HG03571 (cell line): ENCODE measurements at regions not wholly inside any gene's neighbourhood (a gene's known extent, or its start where the extent isn't known, plus 50 kb on each side); places are given as distances from the start of the nearest gene placed in this dataset.
"Not testable (repeated sequence)": the region's sequence is repeated elsewhere in the genome, so short reads cannot be mapped to it uniquely, and the experiment has no call there.

Source experiments
- ATAC-seq: cut with Tn5 transposase; IDR thresholded peaks from one replicate; pipeline ENCODE4 v1.9.1; 2021; ENCODE audit not compliant: unreplicated experiment

GRCh38 chr2:31664949-31665724 lies 84.4 kb upstream of the SRD5A2 start:
- ATAC-seq: no peak

GRCh38 chr2:31660812-31661335 lies 80.1 kb upstream of the SRD5A2 start:
- no peak for ATAC-seq

DNA sequence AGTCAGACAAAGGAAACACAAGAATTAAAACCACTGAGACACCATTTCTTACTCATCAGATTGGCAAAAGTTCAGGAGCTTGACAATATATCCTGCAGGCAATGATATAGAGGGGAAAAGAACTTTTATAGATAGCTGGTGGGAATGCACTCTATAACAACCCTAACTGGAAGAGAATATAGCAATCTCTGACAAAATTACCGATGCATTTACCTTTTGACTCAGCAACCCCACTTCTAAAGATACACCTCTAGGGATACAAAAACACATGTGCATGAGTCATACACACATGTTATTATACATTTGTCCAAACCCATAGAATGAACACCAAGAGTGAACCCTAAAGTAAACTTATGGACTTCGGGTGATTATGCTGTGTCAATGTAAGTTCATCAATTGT lies 79.4 kb upstream of the SRD5A2 start:
- no peak for ATAC-seq

DNA sequence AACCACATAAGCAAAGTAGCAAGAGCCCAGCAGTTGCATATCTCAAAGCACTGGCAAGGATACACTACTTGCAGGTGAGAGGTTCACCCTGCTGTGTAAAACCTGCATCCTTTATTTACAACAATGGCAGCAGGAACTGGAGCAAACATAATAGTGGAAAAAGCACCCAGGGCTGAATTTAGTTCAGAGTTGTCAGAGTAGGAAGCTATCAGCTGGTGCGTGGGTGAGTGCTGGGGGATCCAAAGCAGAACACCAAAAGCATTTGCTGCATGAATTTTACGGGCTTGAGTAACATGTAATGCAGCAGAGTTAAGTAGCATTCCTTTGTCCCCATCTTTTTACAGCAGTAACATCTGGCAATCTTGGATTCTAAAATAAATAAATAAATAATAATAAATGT lies 73.5 kb upstream of the SRD5A2 start:
- no peak for ATAC-seq

DNA sequence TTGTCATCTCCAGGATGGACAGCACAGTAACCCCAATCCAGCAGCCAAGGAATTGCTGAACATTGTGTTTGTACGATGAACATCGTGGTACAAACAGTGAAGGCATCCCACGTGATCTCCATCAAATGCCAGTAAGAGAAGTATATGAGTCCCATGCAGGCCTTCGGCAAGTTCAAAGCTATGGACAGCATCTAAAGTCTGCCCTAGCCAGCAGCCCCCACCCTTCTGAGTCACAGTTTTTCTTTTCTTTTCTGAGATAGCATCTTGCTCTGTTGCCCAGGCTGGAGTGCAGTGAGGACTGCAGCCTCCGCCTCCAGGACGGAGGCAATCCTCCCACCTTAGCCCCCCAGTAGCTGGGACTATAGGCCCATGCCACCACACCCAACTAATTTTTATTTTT lies 71.0 kb upstream of the SRD5A2 start:
- no peak for ATAC-seq

DNA sequence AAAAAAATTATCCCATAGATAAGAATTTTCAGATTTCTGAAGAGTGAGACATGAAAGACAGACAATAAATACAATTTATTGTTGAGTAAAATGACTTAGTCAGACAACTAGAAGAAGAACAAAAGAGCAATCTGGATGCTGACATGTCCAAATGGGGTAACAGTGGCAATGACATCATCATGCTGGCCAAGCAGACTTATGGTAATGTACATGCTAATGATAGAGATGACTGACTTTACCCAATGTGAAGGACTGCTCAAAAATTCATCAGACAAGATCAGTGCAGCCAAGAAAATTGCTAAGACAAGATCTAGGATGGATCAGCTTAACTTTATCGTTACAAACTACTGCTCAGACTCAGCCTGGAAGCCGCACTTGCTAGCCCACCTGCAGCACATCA lies 70.5 kb upstream of the SRD5A2 start:
- no peak for ATAC-seq

- ATAC-seq: no peak
Measured at GRCh38 chr2:31644551-31644950, 63.8 kb upstream of the SRD5A2 start.

- no peak for ATAC-seq
Measured at GRCh38 chr2:31642707-31643106, 62.0 kb upstream of the SRD5A2 start.

DNA sequence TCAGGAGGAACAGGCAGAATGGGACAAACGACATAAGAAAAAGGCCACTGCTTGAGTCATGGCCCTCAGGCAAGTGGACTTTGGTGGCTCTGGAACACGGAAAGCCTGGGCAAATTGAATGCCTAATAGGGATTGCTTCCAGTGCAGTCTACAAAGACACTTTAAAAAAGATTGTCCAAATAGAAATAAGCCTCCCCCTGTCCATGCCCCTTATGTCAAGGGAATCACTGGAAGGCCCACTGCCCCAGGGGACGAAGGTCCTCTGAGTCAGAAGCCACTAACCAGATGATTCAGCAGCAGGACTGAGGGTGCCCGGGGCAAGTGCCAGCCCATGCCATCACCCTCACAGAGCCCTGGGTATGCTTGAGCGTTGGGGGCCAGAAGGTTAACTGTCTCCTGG lies 51.5 kb upstream of the SRD5A2 start:
- not testable (repeated sequence) for ATAC-seq
